ENCODE measurements at regions not wholly inside any gene's neighbourhood (a gene's known extent, or its start where the extent isn't known, plus 50 kb on each side); places are given as distances from the start of the nearest gene placed in this dataset.
"Not testable (repeated sequence)": the region's sequence is repeated elsewhere in the genome, so short reads cannot be mapped to it uniquely, and the experiment has no call there.

- not testable (repeated sequence) for TF ChIP-seq CTCF (conservative IDR thresholded peaks at IDR 0.05; ENCODE audit: low read depth, low read length); EZH2 (IDR thresholded peaks at IDR 0.05; ENCODE audit: low read length, unreplicated experiment); EZH2phosphoT487 (IDR thresholded peaks at IDR 0.05; ENCODE audit: borderline replicate concordance, low read length)
These were observed 176.5 kb downstream of the CRLF2 start for GRCh38 chrX:1035931-1036330.

Measured in PC-3 (cell line).